Stimulated activated CD8-positive, alpha-beta memory T cell treated with anti-CD3 and anti-CD28 coated beads, Interleukin-4, amount 100 ng/mL, for 48 hours (primary cell): ENCODE measurements at regions not wholly inside any gene's neighbourhood (a gene's known extent, or its start where the extent isn't known, plus 50 kb on each side); places are given as distances from the start of the nearest gene placed in this dataset.

ENCODE experiments used
- DNase-seq: peaks from one replicate; pipeline ENCODE4 v3.0.0-alpha.2; 2020

GRCh38 chr2:19807866-19808265, 93.9 kb downstream of the TTC32 start:
- no peak for DNase-seq

GRCh38 chr2:19807346-19807745, 94.4 kb downstream of the TTC32 start:
- DNase-seq: no peak

- DNase-seq: no peak
Observed at GRCh38 chr2:19806591-19806990, 95.2 kb downstream of the TTC32 start.

GRCh38 chr2:19806131-19806530, 95.7 kb downstream of the TTC32 start:
- no peak for DNase-seq

DNA sequence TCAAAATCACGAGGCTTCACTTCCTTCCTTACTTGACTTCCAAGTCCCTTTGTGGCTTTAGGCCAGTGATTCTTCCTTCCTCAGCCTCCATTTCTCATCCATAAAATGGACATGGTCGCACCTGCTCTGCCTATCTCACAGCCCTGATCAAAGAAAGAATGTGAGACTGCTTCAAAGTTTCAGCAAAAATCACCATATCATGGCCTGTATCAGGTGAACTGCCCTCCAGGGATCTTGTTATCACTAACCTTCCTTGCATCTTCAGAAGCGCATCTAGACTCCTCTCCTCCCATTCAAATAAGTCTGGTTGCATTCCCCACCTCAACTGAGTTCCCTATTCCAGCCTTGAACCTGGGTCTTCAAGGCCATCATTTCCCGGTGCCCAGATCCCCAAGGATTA, 96.5 kb downstream of the TTC32 start:
- no peak for DNase-seq

DNA sequence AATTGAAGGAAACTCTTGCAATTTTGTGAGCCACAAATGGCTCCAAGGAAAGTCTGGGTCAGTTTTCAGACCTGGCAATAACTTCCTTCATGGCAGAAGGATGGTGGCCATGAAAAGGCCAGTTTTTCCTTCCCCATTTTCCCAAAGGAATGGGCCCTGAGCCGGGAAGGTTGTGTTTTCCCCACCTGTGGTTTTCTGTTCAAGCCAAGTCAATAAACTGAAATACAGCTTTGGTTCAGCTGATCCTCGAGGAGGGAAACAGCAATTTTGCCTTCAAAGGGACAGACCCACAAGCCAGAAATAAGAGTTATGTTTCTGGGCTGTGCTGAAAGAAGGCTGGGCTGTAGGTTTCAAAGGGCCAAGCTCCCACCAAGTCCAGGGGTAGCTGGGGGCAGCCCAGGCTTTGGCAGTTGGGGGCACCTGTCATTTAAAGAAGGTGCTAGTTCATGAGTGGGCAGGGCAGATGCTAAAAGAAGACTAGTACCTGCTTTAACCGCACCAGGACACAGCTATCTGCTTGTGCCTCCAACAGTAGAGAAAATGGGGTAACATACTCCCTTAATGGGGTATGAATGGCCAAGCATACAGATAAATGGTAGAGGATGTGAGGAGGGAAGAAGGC, 97.0 kb downstream of the TTC32 start:
- no peak for DNase-seq

DNA sequence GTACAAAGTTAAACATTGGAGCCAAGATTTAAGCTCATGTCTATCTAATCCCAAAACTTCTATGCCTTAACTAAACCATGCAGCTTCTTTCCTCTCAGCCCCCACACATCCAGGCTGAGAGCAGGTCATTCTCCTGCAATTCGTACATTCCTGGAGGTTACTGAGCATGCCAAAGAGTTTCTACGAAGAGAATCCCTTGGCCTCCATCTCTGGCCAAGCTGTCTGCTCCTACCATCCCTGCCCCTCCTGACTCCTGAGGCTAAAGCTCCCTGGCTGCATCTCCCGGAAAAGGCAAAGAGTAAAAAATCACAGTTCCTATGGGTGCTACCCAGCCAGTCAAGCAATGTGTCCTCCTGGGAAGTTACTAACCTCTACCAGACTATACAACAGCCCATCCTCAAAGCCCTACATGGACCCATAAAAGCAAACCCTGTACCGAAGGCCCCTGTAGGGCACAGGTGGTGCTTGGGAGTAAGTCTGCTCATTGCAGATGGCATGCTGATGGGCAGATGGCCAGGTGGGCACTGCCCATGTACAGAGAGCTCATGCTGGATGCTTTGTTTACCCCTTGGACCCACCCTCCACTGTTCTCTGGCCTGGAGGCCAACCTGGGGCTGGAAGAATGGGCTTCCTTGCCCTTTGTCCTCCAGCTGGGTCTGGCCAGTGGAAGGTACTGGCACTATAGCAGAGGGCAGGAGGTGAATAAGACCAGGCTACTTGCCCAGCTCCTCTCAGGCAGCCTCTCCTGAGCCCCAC, 99.5 kb downstream of the TTC32 start:
- DNase-seq: no peak

- no peak for DNase-seq
Observed at GRCh38 chr2:19801367-19802080, 100.3 kb downstream of the TTC32 start.

- no peak for DNase-seq
Observed at GRCh38 chr2:19800796-19801195, 101.0 kb downstream of the TTC32 start.

- DNase-seq: no peak
Observed at GRCh38 chr2:19799881-19800780, 101.7 kb downstream of the TTC32 start.

GRCh38 chr2:19797871-19798270, 103.9 kb downstream of the TTC32 start:
- no peak for DNase-seq

- DNase-seq: no peak
Observed at GRCh38 chr2:19797243-19797810, 104.5 kb downstream of the TTC32 start.

DNA sequence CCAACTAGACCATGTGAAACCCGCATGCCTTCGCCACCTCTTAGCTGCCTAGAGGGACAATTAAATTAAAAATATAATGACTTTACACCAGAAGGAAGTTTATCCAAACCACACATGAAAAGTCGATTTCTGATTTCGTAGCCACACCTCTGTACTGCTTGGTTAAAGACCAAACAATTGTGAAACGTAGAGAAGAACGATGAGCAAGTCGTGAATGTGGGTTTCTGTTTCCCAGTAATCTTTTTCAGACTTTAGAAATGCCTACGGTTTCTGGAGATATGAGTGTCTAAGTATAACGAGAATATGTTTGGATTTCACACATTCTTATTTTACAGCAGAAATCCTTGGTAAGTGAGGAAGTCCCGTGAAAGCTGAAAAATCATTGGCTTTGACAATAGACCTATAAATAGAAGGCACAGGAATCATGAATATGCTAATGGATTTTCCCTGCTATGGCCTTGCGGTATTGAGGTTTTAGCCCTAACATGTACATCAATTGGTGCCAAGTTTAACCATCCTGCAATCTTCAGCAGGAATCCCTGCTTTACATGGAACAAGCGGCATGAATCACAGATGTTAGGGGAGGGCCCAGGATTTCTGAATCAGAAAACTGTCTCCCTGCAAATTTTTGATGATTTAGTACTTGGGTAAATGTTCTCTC, 105.6 kb downstream of the TTC32 start:
- no peak for DNase-seq

- DNase-seq: no peak
Observed at GRCh38 chr2:19793132-19793750, 108.5 kb downstream of the TTC32 start.

DNA sequence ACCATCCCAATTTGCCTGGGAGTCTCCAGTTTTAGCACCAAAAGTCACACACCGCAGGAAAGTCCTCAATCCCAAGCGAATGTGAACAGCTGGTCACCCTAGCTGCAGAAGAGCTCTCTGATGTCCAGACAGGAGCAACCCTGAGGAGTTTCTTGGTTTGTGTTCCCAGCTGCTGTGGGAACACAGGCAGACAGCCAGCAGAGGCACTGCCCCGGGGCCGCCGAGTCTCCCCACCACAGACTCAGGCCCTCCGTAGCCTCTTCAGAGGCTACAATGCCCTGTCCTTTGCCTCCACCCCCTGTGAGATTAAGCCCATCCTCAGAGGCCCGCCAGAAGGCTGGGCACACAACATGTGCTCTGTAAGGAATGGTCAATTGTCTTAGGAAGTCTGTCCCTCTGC, 111.5 kb downstream of the TTC32 start:
- no peak for DNase-seq

DNA sequence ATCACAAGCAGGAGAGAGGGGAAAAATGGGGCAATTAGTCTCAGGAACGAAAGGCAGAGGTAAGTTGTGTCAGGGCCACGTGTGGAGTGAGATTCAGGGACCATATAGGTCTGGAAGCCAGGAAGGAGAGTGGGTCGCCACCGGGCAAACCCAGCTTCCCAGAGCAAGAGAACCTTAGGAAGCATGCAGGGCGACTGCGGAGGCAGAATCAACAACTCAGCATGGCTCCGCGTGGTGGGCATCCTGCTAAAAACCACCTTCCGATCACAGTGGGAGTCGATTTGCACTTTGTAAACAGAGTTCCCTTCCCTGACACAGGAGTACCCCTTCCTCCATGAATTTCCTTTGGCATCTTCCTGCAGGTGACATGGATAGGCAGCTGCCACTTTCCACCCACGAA, 114.6 kb downstream of the TTC32 start:
- no peak for DNase-seq

DNA sequence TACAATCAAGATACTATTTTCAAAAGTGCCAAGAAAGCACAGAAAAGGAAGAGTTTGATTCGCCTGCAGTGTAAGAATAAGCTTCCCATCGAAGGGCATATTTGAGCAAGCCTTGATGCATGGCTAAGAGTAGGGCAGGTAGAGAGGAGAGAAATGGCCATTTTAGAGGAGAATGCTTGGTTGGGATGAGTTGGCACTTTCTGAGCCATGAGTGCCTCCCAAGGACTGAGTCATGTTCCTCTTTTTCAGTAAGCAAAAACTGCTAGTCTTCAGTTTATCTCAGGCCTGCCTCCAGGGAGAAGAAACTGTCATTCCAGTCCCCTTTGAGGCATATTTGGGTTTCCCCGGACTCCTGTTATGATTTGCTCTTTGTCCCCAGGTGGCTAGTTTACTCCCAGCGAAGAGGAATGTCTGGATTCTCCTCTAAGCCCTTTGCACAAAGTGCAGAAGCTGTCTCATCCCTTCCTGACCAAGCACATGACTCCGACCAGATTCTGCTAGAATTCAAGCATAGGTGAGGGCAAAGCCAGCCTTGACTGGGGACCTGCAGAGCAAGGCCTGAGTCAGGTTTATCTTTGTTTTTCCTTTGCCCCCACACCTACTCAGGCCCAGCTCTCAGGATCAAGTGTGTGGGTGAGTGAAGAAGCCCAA, 115.2 kb downstream of the TTC32 start:
- no peak for DNase-seq

- no peak for DNase-seq
Observed at GRCh38 chr2:19785867-19786266, 115.9 kb downstream of the TTC32 start.

- no peak for DNase-seq
Observed at GRCh38 chr2:19785447-19785846, 116.3 kb downstream of the TTC32 start.

GRCh38 chr2:19784456-19784855, 117.3 kb downstream of the TTC32 start:
- no peak for DNase-seq

- DNase-seq: no peak
Observed at GRCh38 chr2:19783935-19784334, 117.8 kb downstream of the TTC32 start.
